ENCODE measurements at regions not wholly inside any gene's neighbourhood (a gene's known extent, or its start where the extent isn't known, plus 50 kb on each side); places are given as distances from the start of the nearest gene placed in this dataset.

DNA sequence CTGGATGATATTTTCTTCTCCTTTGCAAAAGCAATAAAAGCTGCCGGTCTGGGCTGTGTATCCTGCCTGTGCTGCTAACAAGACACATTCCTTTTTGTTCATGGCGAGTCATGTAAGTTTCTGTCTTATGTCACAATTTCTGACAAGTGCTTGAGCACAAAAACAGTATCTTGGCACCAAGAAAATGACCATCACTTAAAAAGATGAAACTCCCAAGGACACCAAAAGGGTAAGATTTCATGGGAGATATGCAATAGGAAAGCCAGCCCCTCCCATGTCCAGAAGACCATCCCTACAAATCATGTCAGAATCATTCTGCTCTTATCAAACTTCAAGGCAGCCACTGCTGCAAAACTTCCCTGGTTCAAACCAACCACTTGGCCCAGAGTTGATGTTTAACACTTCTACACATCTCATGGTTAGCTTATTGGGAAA, 375.4 kb upstream of the ZNF507 start:
- H3K27ac ChIP-seq, result no peak overlapping the region
- no peak for TF ChIP-seq ZFX (IDR thresholded peaks at IDR 0.05; ENCODE audit: borderline replicate concordance)
- TF ChIP-seq, protein P1, sequence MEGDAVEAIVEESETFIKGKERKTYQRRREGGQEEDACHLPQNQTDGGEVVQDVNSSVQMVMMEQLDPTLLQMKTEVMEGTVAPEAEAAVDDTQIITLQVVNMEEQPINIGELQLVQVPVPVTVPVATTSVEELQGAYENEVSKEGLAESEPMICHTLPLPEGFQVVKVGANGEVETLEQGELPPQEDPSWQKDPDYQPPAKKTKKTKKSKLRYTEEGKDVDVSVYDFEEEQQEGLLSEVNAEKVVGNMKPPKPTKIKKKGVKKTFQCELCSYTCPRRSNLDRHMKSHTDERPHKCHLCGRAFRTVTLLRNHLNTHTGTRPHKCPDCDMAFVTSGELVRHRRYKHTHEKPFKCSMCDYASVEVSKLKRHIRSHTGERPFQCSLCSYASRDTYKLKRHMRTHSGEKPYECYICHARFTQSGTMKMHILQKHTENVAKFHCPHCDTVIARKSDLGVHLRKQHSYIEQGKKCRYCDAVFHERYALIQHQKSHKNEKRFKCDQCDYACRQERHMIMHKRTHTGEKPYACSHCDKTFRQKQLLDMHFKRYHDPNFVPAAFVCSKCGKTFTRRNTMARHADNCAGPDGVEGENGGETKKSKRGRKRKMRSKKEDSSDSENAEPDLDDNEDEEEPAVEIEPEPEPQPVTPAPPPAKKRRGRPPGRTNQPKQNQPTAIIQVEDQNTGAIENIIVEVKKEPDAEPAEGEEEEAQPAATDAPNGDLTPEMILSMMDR (IDR thresholded peaks at IDR 0.05), result no peak

- TF ChIP-seq, protein P1 (IDR thresholded peaks at IDR 0.05), result no peak
- TF ChIP-seq ZFX (IDR thresholded peaks at IDR 0.05; ENCODE audit: borderline replicate concordance), result no peak
These were observed 371.1 kb upstream of the ZNF507 start for GRCh38 chr19:31974290-31974689.

DNA sequence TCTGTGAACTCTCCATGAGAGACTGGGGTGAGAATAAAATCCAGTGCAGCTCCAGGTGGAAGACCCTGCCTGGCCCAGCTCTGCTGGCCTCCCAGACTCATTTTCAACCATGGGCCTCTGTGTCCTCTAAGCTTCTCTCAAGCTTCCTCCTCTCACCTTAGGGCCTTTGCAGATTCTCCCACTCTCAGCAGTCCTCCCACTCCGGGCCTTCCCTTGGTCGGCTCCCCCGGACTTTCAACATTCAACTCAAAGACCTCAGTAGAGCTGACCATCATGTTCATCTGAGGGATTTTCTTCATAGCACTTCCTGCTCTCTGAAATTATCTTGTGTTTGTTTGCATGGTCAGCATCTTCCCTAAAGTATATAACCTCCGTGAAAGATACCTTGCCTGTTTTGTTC, 370.5 kb upstream of the ZNF507 start:
- TF ChIP-seq, protein P1 (IDR thresholded peaks at IDR 0.05), result no peak
- TF ChIP-seq ZFX (IDR thresholded peaks at IDR 0.05; ENCODE audit: borderline replicate concordance), result no peak
- no peak overlapping the region for H3K27ac ChIP-seq

More at GRCh38 chr19:31974290-31974689, 371.1 kb upstream of the ZNF507 start:
- no peak overlapping the region for H3K27ac ChIP-seq

GRCh38 chr19:31975461-31975860, 369.9 kb upstream of the ZNF507 start:
- H3K27ac ChIP-seq, result no peak overlapping the region
- TF ChIP-seq, protein P1 (IDR thresholded peaks at IDR 0.05), result no peak
- TF ChIP-seq ZFX (IDR thresholded peaks at IDR 0.05; ENCODE audit: borderline replicate concordance), result no peak

DNA sequence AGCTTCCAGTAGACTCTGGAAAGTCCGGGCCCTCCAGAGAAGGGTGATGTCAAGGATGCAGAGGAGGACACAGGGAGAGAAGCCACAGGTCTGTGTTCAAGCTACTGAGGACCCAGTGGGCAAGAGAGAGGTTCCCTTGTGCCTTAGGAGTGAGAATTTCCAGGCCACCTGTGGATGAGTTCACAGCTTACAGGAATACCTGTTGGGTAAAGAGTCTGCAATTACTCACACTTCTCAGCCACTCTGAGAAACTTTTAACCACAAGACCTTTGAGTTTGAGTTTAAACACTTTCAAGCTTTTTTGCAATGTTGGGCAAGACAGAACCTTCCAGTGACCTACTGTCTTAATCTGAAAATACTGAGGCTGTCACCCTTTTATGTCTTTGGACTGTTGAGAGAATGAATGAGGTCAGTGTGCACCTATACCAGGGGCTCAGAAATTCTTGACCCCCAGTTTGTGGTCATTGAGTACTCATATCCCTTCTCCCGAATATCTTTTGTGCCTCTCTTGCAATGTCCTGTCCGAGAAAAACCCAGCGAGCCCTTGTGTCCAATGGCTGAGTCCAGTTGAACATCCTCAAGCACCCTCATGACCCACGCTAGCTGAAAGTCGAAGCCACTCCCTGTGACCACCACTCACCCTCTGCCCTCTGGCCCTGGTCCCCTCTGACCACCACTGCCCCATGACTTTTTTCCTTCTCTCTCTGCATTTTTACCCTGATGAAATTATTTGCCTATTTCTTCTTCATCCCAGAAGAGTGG, 368.5 kb upstream of the ZNF507 start:
- TF ChIP-seq, protein P1 (IDR thresholded peaks at IDR 0.05), result no peak
- no peak for TF ChIP-seq ZFX (IDR thresholded peaks at IDR 0.05; ENCODE audit: borderline replicate concordance)
- no peak overlapping the region for H3K27ac ChIP-seq

GRCh38 chr19:31979362-31979761, 366.0 kb upstream of the ZNF507 start:
- no peak overlapping the region for H3K27ac ChIP-seq
- TF ChIP-seq, protein P1 (IDR thresholded peaks at IDR 0.05), result no peak
- TF ChIP-seq ZFX (IDR thresholded peaks at IDR 0.05; ENCODE audit: borderline replicate concordance), result no peak

DNA sequence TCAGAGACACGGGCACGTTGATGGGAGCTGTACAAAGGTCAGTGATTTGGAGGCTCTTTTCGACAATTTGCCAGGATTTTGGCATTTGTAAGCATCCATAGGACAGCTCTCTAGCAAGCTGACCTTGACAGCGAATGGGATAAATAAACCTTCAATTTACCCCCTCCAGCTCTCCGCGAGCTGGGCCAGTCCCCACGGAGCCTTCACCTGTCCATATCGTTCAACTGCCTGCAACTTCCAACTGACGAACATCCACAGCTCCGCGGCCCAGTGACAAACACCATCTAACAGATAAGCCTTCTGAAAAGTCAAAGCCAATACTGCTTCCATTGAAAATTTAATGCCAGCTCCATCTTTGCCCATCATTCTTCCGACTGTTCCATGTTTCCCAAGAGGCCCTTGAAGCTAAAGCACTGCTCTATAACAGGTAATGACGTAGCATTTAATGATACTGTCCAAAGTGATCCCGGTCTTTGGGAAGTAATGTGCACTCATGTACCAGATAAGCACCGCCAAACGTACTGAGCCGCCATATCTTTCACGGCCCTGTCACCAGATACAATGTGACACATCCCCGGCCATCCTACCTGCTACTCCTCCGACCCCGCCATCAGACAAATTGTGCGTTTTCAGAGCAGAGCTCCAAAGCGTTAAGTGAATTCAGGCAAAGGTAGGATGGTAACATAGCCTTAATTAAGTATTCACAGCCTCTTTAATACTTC, 365.3 kb upstream of the ZNF507 start:
- no peak for TF ChIP-seq ZFX (IDR thresholded peaks at IDR 0.05; ENCODE audit: borderline replicate concordance)
- TF ChIP-seq, protein P1 (IDR thresholded peaks at IDR 0.05), result no peak
- no peak overlapping the region for H3K27ac ChIP-seq
